Panc1 (cell line): ENCODE measurements at regions not wholly inside any gene's neighbourhood (a gene's known extent, or its start where the extent isn't known, plus 50 kb on each side); places are given as distances from the start of the nearest gene placed in this dataset.

ENCODE experiments used
- POLR2AphosphoS5 ChIP-seq: IDR thresholded peaks from 2 replicates; pipeline ENCODE4 v1.6.1; 2012; ENCODE audit warnings: mild to moderate bottlenecking, low read depth, low read length, moderate library complexity
- TCF7L2 ChIP-seq: IDR thresholded peaks from 2 replicates; pipeline ENCODE4 v1.6.1; 2011; ENCODE audit warnings: mild to moderate bottlenecking, low read depth, low read length, inconsistent platforms
- TF ChIP-seq, protein P1 (sequence below): fragments of 450-650 bp; IDR thresholded peaks from 2 replicates; pipeline ENCODE4 v1.5.1; 2017; ENCODE audit warnings: mild to moderate bottlenecking
- TF ChIP-seq, protein P2 (sequence below), 2 experiments: IDR thresholded peaks; 2 replicates each; pipeline ENCODE4 v1.6.1; 2011 to 2012; ENCODE audit warnings: low read depth in 2 of 2, control low read depth in 1 of 2, low read length in 1 of 2, mild to moderate bottlenecking in 1 of 2, moderate library complexity in 1 of 2; ENCODE audit not compliant: insufficient read depth in 1 of 2

DNA sequence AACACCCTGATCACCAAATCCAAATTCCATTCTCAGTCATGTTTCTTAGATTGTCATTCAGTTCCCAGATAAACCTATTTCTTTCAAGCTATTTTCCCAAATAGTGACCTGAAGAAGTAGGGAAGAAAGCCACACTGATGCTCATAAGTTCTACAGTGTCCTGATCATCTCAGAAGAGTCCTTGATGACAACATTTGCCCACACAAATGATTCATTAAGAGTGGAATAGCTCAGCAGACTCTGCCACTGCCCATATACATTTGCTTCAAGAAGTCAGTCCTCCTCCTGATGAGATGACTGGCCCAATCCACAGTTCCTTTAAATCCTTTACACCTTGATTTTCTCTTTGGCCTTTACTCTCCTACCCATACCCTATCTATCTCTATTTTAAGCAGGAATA is 283.7 kb upstream of the NR4A3 start:
- TF ChIP-seq, protein P1, sequence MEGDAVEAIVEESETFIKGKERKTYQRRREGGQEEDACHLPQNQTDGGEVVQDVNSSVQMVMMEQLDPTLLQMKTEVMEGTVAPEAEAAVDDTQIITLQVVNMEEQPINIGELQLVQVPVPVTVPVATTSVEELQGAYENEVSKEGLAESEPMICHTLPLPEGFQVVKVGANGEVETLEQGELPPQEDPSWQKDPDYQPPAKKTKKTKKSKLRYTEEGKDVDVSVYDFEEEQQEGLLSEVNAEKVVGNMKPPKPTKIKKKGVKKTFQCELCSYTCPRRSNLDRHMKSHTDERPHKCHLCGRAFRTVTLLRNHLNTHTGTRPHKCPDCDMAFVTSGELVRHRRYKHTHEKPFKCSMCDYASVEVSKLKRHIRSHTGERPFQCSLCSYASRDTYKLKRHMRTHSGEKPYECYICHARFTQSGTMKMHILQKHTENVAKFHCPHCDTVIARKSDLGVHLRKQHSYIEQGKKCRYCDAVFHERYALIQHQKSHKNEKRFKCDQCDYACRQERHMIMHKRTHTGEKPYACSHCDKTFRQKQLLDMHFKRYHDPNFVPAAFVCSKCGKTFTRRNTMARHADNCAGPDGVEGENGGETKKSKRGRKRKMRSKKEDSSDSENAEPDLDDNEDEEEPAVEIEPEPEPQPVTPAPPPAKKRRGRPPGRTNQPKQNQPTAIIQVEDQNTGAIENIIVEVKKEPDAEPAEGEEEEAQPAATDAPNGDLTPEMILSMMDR, result no peak
- TF ChIP-seq TCF7L2 (no peak), POLR2AphosphoS5 (no peak)
- TF ChIP-seq, protein P2, sequence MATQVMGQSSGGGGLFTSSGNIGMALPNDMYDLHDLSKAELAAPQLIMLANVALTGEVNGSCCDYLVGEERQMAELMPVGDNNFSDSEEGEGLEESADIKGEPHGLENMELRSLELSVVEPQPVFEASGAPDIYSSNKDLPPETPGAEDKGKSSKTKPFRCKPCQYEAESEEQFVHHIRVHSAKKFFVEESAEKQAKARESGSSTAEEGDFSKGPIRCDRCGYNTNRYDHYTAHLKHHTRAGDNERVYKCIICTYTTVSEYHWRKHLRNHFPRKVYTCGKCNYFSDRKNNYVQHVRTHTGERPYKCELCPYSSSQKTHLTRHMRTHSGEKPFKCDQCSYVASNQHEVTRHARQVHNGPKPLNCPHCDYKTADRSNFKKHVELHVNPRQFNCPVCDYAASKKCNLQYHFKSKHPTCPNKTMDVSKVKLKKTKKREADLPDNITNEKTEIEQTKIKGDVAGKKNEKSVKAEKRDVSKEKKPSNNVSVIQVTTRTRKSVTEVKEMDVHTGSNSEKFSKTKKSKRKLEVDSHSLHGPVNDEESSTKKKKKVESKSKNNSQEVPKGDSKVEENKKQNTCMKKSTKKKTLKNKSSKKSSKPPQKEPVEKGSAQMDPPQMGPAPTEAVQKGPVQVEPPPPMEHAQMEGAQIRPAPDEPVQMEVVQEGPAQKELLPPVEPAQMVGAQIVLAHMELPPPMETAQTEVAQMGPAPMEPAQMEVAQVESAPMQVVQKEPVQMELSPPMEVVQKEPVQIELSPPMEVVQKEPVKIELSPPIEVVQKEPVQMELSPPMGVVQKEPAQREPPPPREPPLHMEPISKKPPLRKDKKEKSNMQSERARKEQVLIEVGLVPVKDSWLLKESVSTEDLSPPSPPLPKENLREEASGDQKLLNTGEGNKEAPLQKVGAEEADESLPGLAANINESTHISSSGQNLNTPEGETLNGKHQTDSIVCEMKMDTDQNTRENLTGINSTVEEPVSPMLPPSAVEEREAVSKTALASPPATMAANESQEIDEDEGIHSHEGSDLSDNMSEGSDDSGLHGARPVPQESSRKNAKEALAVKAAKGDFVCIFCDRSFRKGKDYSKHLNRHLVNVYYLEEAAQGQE (IDR thresholded peaks at IDR 0.05; ENCODE audit: insufficient read depth in 1 of 2, low read depth in 2 of 2, low read length in 1 of 2), result no peak
